ENCODE measurements at regions not wholly inside any gene's neighbourhood (a gene's known extent, or its start where the extent isn't known, plus 50 kb on each side); places are given as distances from the start of the nearest gene placed in this dataset.

- no peak for DNase-seq (ENCODE audit: low spot score)
Measured at GRCh38 chr13:80668452-80668851, 327.5 kb upstream of the SPRY2 start.

- DNase-seq (ENCODE audit: low spot score): no peak
Measured at GRCh38 chr13:80666782-80667552, 326.0 kb upstream of the SPRY2 start.

- DNase-seq (ENCODE audit: low spot score): no peak
Measured at GRCh38 chr13:80665792-80666333, 324.9 kb upstream of the SPRY2 start.

- DNase-seq (ENCODE audit: low spot score): no peak
Measured at GRCh38 chr13:80664950-80665349, 324.0 kb upstream of the SPRY2 start.

GRCh38 chr13:80663788-80664187, 322.9 kb upstream of the SPRY2 start:
- no peak for DNase-seq (ENCODE audit: low spot score)

- DNase-seq (ENCODE audit: low spot score): no peak
Measured at GRCh38 chr13:80658705-80659104, 317.8 kb upstream of the SPRY2 start.

GRCh38 chr13:80656512-80656904, 315.6 kb upstream of the SPRY2 start:
- DNase-seq (ENCODE audit: low spot score): no peak

- DNase-seq (ENCODE audit: low spot score): no peak
Measured at GRCh38 chr13:80655778-80656511, 315.0 kb upstream of the SPRY2 start.

- peak; percentile 17 for DNase-seq (ENCODE audit: low spot score)
Measured at GRCh38 chr13:80654638-80655249, 313.8 kb upstream of the SPRY2 start.

GRCh38 chr13:80649274-80649673, 308.3 kb upstream of the SPRY2 start:
- no peak for DNase-seq (ENCODE audit: low spot score)

GRCh38 chr13:80642641-80643040, 301.7 kb upstream of the SPRY2 start:
- DNase-seq (ENCODE audit: low spot score): no peak

GRCh38 chr13:80633251-80633650, 292.3 kb upstream of the SPRY2 start:
- DNase-seq (ENCODE audit: low spot score): no peak

GRCh38 chr13:80630685-80631121, 289.8 kb upstream of the SPRY2 start:
- DNase-seq (ENCODE audit: low spot score): no peak

GRCh38 chr13:80618781-80619180, 277.9 kb upstream of the SPRY2 start:
- no peak for DNase-seq (ENCODE audit: low spot score)

GRCh38 chr13:80612804-80613203, 271.9 kb upstream of the SPRY2 start:
- DNase-seq (ENCODE audit: low spot score): no peak

- DNase-seq (ENCODE audit: low spot score): no peak
Measured at GRCh38 chr13:80611310-80611709, 270.4 kb upstream of the SPRY2 start.

- no peak for DNase-seq (ENCODE audit: low spot score)
Measured at GRCh38 chr13:80605716-80606115, 264.8 kb upstream of the SPRY2 start.

- no peak for DNase-seq (ENCODE audit: low spot score)
Measured at GRCh38 chr13:80605011-80605410, 264.1 kb upstream of the SPRY2 start.

- no peak for DNase-seq (ENCODE audit: low spot score)
Measured at GRCh38 chr13:80604098-80604497, 263.2 kb upstream of the SPRY2 start.

- DNase-seq (ENCODE audit: low spot score): no peak
Measured at GRCh38 chr13:80603351-80603750, 262.4 kb upstream of the SPRY2 start.

- DNase-seq (ENCODE audit: low spot score): no peak
Measured at GRCh38 chr13:80599765-80600164, 258.8 kb upstream of the SPRY2 start.

- no peak for DNase-seq (ENCODE audit: low spot score)
Measured at GRCh38 chr13:80598189-80598588, 257.3 kb upstream of the SPRY2 start.
